ENCODE measurements at regions not wholly inside any gene's neighbourhood (a gene's known extent, or its start where the extent isn't known, plus 50 kb on each side); places are given as distances from the start of the nearest gene placed in this dataset.
A peak's percentile ranks its signal among the peaks of the same experiment; 100 is the strongest.

DNA sequence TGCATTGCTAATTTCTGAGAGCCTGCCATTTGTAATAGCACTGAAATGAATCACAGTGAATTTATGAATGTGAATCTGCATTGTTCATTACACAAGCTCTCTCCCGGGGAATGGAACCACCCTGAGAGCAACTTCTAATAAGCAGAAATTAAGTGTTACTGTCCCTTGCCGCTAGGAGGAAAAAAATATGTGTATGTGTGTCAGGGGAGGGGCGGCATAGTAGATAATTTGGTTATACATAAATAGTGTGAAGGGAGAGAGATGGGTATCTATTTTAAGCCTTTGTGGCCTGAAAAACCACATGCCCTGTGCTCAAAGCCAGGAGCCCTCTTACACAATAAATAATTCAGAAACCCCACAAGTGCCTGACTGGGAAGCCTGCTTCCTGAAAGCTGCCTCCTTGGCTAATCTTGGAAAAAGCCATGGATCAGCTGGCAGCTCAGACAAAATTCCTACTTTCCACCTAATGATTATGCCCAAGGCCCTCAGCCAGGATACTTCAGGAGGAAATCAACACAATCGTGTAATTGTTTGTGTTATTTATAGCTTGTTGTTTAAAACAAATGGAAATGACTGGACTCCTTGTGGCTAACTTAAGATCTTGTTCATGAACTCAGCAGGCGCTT is 366.2 kb upstream of the KITLG start:
- intact Hi-C loops (cut with DNase I) = no loop called here
- no peak for FAIRE-seq
- no peak overlapping the region for H3K4me3 ChIP-seq (ENCODE audit: low read length in 3 of 3)
- H3K27me3 ChIP-seq (ENCODE audit: control insufficient read depth, insufficient read depth, low read length) = no peaks in the 10 kb centered on the region
- no peak overlapping the region for H3K9ac ChIP-seq (ENCODE audit: low read length in 3 of 3)
- DNase-seq = peak in 1 of 5 donors; percentile 53
- no peaks in the 10 kb centered on the region for H3K36me3 ChIP-seq (ENCODE audit: control insufficient read depth in 2 of 3, insufficient read depth in 3 of 3, low read length in 3 of 3)
- no peaks in the 10 kb centered on the region for H3K4me1 ChIP-seq (ENCODE audit: control insufficient read depth in 2 of 3, insufficient read depth in 2 of 3, low read depth in 1 of 3, low read length in 3 of 3)
- H3K27ac ChIP-seq (ENCODE audit: low read depth in 2 of 2, low read length in 2 of 2) = no peak overlapping the region
- TF ChIP-seq CTCF (IDR thresholded peaks at IDR 0.05; ENCODE audit: borderline replicate concordance, extremely low read depth, insufficient read depth) = no peak
- H3K9me3 ChIP-seq (ENCODE audit: control insufficient read depth in 2 of 3, insufficient read depth in 1 of 3, low read length in 3 of 3) = no peaks in the 10 kb centered on the region

DNA sequence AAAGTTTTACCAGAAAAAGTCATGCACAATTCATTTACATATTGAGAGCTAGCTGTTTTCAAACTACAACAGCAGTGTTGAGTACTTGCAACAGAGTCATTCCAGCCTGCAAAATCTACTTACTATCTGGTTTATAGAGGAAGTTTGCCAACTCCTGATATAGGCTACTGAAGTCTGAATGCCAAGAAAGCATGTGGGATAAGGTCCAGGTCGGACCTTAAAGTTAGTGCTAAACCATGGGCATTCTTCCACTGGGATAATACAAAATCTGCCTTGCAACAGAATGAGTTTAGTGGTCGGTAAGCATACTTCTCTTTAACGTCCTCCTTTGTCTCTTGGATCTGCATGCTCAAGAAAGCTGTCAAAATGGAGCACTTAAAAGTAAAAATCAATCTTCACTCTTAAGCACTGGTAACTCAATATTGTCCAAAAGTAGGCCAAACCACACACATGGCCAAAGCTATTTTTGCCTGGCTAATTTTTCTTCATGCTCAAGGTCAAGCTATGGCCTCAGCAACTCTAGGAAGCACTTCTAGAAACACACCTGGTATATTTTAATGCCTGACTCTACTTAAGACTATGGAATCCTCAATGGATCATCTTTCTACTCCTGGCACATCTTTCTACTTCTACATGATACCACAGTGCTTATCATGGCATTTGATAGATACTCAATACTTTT is 364.9 kb upstream of the KITLG start:
- DNase-seq (no peak), FAIRE-seq (no peak)
- H3K4me3 ChIP-seq (ENCODE audit: low read length in 3 of 3) = no peak overlapping the region
- no peak overlapping the region for H3K9ac ChIP-seq (ENCODE audit: low read length in 3 of 3)
- no peaks in the 10 kb centered on the region for H3K4me1 ChIP-seq (ENCODE audit: control insufficient read depth in 2 of 3, insufficient read depth in 2 of 3, low read depth in 1 of 3, low read length in 3 of 3)
- TF ChIP-seq CTCF (IDR thresholded peaks at IDR 0.05; ENCODE audit: borderline replicate concordance, extremely low read depth, insufficient read depth) = no peak
- no peaks in the 10 kb centered on the region for H3K9me3 ChIP-seq (ENCODE audit: control insufficient read depth in 2 of 3, insufficient read depth in 1 of 3, low read length in 3 of 3)
- H3K27ac ChIP-seq (ENCODE audit: low read depth in 2 of 2, low read length in 2 of 2) = no peak overlapping the region
- intact Hi-C loops (cut with DNase I) = no loop called here
- H3K36me3 ChIP-seq (ENCODE audit: control insufficient read depth in 2 of 3, insufficient read depth in 3 of 3, low read length in 3 of 3) = no peaks in the 10 kb centered on the region
- H3K27me3 ChIP-seq (ENCODE audit: control insufficient read depth, insufficient read depth, low read length) = no peaks in the 10 kb centered on the region

GRCh38 chr12:88944397-88944796 is 364.1 kb upstream of the KITLG start:
- DNase-seq (no peak), FAIRE-seq (no peak)
- Histone ChIP-seq H3K4me1 (ENCODE audit: control insufficient read depth in 2 of 3, insufficient read depth in 2 of 3, low read depth in 1 of 3, low read length in 3 of 3) (no peaks in the 10 kb centered on the region), H3K36me3 (ENCODE audit: control insufficient read depth in 2 of 3, insufficient read depth in 3 of 3, low read length in 3 of 3) (no peaks in the 10 kb centered on the region), H3K9ac (ENCODE audit: low read length in 3 of 3) (no peak overlapping the region), H3K27me3 (ENCODE audit: control insufficient read depth, insufficient read depth, low read length) (no peaks in the 10 kb centered on the region), H3K4me3 (ENCODE audit: low read length in 3 of 3) (no peak overlapping the region), H3K9me3 (ENCODE audit: control insufficient read depth in 2 of 3, insufficient read depth in 1 of 3, low read length in 3 of 3) (no peaks in the 10 kb centered on the region), H3K27ac (ENCODE audit: low read depth in 2 of 2, low read length in 2 of 2) (no peak overlapping the region)
- intact Hi-C loops (cut with DNase I) = no loop called here
- no peak for TF ChIP-seq CTCF (IDR thresholded peaks at IDR 0.05; ENCODE audit: borderline replicate concordance, extremely low read depth, insufficient read depth)

Data from kidney (tissue), 13 donors.